ENCODE measurements at regions not wholly inside any gene's neighbourhood (a gene's known extent, or its start where the extent isn't known, plus 50 kb on each side); places are given as distances from the start of the nearest gene placed in this dataset.

DNA sequence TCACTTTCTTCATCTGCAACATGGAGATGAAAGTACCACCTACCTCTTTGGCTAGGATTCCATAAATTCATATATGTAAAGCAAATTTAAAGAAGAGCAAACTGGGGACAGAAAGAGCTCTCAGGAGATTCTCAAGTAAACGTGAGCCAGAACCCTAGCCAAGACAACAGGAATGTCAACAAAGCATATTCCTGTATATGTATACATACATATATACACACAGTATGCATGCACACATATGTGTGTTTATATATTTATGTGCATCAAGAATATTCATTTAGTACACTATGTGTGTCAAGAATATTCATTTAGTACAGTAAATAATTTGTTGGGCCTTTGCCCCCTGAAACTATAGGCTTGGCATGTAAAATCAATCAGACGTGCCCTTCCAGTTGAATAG is 574.4 kb upstream of the KLHL29 start:
- no peak for DNase-seq

DNA sequence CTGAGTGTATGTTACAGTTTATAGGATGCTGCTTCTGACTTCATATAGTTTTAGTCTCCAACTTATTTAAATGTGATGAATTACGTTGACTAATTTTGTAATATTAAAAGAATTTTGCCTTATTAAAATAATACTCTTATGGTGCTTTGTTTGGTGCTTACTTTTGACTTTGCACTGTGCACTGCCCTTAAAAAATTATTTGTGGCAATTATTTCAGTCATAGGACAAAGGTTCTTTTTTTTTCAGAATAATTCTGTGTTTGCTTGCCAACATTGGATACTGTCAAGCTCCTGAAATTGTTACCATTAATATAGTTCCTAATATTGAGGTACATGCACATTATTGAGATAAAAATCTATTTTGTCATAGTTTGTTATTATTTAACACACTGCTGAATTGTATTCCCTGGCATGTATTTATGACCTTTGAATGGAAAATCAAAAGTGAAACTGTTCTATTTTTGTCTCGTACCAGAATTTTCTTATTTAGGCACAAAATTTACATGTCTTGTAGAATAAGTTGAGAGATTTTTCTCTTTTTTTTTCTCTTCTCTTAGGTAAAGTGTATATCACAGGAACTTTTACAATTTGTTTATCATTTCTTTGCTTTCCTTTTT is 572.8 kb upstream of the KLHL29 start:
- no peak for DNase-seq

- DNase-seq: no peak
Observed at GRCh38 chr2:22817197-22817596, 567.8 kb upstream of the KLHL29 start.

DNA sequence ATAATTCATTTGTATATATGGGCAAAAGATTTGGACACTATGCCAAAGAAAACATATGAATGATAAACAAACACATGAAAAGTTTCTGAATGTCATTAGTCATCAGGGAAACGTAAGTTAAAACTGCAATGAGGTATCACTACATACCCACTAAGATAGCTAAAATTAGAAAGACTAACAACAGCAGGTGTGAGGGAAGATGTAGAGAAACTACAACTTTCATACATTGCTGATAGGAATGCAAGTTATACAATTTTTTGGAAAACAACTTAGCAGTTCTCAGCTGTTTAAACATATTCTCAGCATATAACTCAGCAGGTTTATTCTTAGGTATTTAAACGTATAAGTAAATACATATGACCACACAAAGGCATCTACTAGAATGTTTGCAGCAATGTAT is 563.5 kb upstream of the KLHL29 start:
- DNase-seq: no peak

GRCh38 chr2:22822835-22823234 is 562.1 kb upstream of the KLHL29 start:
- no peak for DNase-seq

GRCh38 chr2:22824618-22825017 is 560.4 kb upstream of the KLHL29 start:
- no peak for DNase-seq

DNA sequence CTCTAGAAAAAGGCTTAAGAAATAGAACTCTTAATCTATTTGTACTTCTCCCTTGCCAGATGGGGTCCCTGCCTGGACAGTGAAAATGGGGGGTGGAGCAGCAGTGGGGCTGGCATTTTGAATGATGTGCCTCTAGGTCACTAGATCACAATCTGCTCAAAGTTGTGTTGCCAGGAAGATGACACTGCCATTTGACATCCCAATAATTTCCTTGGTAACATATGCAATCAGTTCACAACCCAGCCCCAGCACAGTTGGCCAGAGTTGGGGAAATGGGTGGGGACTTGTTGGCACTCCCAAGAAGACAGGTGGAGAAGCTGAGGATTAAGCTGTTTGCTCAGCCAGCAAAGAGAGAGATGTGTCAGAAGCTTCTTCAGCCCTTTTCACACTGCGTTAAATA is 558.3 kb upstream of the KLHL29 start:
- DNase-seq: no peak

GRCh38 chr2:22829791-22830190 is 555.2 kb upstream of the KLHL29 start:
- DNase-seq: no peak

- DNase-seq: no peak
Observed at GRCh38 chr2:22832196-22832595, 552.8 kb upstream of the KLHL29 start.

DNA sequence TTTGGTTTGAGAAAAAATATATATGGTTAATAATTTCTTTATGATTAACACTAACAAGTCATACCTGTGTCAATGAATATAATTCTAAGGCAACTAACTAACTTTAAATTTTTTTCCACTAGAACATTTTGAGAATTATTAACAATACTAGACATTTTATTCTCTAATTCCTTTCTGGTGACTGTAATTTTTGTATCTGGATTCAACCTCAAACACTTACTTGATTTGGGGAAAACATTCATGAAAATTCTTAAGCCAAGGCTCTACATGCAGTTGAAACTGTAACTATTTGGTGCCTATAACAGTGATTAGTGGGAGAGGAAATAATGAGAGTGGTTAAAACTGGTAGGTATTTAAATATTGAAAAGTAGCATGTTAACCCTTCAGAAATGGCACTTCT is 546.5 kb upstream of the KLHL29 start:
- no peak for DNase-seq

DNA sequence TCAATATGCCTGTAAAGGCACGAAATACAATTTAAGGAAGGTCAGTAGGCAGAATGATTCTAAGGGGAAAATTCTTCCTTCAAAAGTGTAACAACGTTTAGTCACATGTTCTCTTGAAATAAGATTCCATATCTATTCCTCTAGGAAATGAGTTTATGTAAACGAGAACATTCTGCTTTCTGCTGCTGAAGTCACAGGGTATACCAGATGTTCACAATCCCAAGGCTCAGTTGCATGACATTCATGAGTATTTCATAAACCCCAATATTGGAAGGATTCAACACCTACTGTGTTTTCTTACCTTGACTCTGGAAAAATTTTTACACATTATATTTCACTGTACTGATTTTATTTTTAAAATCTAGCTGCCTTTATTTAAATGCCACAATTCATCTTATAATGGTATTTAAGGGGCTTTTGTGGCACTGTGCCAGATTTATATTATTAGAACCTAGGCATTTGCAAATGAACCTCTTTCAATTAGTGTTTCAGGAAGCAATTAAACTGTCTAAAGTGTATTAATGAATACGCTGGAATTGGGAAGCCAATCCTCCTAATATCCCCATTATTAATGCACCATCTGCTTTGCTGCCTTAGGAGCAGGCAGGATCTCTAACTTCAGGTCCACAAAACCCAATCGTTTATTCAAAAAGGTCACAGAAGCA is 542.6 kb upstream of the KLHL29 start:
- DNase-seq: no peak

- DNase-seq: no peak
Observed at GRCh38 chr2:22843919-22844537, 541.0 kb upstream of the KLHL29 start.

GRCh38 chr2:22850310-22850709 is 534.7 kb upstream of the KLHL29 start:
- DNase-seq: no peak

- no peak for DNase-seq
Observed at GRCh38 chr2:22854588-22854987, 530.4 kb upstream of the KLHL29 start.

DNA sequence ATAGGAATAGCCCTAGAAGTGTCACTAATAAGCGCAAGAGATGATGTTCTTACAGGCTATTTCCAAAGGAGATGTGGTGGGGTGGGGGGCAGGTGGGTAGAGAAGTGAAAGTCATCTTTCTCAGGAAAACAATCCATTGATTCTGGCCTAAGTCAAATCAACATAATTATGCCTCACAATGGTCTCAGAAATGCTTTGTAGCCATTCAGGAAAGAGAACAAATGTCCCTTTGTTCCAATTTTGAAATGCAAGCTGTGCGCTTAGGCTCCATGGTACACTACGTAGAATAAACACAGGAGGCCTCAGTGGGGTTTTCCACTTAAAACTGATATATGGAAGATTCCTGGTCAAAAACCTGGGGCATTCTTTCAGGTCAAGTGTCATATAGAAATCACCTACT is 529.9 kb upstream of the KLHL29 start:
- no peak for DNase-seq

DNA sequence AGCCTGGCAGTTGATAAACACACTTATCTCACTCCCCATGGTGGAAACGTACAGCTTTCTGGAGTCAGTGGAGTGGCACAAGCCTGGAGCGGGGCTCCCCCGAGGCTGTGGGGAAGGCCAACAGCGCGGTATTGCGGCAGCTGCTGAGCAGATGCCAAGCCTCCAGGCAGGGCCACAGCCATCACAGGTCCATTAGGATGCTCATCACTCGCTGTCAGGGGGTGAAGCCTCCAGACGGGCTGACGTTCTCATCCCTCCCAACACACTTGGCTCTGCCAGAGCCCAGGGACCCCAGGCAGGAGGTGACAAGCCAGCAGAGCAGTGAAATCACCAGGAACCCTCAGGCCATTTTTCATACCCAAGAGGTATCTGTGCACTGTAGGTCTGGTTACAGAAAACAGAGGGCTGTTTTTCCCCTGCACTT is 529.2 kb upstream of the KLHL29 start:
- no peak for DNase-seq

DNA sequence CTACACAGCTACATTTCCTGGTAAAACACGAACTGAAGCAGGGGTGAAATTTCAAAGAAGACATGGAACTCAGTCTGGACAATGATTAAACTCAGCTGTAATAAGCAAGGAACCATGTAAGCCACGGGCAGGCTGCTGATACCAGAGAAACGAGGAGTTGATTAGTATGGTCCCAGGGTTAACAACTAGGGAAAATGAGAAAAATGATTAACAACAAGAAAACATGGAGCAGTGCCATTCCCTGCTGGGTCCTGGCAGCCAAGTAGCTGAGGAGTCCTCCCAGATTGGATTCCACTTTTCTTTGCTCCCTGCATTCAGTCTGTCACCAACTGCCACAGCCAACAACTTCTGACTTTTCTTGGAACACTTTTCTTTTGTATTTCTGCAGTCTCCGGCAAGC is 517.0 kb upstream of the KLHL29 start:
- DNase-seq: no peak

DNA sequence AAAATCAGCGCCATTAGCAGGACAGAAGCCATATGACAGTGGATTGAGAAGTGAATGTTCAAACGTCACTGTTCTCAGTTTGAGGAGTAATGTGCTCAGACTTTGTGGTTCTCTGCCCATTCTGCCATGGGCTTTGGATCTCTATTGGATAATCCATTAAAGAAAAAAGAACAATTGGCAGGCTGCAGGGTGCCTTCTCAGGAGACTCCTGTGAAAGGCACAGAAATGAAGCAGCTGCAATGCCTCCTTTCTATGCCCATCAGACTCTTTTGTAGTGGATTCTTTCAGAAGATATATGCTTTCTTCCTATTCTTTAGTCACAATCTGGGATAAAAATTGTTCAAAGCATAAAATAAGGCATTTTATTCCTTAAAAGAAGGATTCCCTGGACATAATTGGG is 506.9 kb upstream of the KLHL29 start:
- DNase-seq: no peak

- no peak for DNase-seq
Observed at GRCh38 chr2:22879009-22879863, 505.7 kb upstream of the KLHL29 start.

GRCh38 chr2:22880161-22880560 is 504.8 kb upstream of the KLHL29 start:
- no peak for DNase-seq

GRCh38 chr2:22882011-22882410 is 503.0 kb upstream of the KLHL29 start:
- no peak for DNase-seq

- no peak for DNase-seq
Observed at GRCh38 chr2:22882643-22883042, 502.3 kb upstream of the KLHL29 start.

GRCh38 chr2:22883054-22883453 is 501.9 kb upstream of the KLHL29 start:
- DNase-seq: no peak

DNA sequence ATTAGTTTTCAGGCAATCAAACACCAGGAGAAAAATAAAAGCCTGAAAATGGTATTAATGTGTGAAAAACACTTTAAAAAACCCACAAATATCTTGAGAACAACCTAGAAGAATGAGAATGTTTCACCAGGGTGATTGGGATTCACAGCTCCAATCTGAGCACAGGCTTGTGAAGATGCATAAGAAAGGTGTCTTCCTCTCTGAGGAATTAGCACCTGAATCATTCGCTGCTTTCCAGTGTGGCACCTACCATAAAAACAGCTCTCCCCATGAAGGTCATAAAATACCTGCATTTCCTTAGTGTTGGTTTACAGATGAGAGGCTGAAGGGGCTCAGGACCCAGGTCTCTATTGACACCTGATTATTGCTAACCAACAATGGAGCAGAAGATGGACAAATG is 499.7 kb upstream of the KLHL29 start:
- no peak for DNase-seq
